ENCODE measurements at regions not wholly inside any gene's neighbourhood (a gene's known extent, or its start where the extent isn't known, plus 50 kb on each side); places are given as distances from the start of the nearest gene placed in this dataset.

DNA sequence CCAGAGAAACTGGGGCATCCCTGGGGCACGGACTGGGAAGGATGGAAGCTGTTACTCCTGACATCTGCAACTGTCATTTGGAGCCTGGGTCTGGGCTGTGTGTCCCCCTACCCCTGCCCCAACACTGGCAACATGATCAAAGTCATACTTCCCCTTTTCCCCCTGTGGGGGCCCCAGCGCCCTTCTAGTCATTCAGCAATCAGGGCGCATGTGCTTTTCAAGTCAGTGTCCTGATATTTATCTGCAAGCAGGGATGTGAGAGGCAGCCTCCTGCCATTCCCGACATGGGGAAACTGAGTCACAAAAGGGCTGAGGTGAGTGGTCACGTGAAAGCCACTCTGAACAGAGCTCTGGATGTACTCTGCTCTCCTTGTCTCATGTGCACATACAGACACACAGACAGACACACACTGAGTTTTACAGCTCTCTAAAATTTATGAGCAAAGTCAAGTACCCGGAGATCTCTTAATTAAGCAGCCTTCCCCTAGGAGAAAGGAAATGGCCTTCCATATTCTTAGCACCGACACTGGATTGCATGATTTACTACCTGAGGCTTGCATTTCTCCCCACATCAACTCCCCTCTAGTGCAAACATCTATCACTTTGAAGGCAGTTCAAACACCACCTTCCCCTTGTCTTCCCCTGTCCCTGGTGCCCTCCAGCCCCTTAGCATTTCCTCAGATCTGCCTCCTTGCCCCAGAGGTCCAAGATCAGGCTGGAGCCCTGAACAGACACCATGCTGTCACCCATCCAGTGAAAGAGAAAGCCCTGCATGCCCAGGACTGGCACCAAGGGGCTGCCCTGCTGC, 170.7 kb downstream of the CDC5L start:
- no peak overlapping the region for H3K4me3 ChIP-seq (ENCODE audit: low read depth, low read length)
- in situ Hi-C loops (cut with HindIII; ENCODE audit: low sequenced_read_pairs) = no loop called here
- TF ChIP-seq, protein P1, sequence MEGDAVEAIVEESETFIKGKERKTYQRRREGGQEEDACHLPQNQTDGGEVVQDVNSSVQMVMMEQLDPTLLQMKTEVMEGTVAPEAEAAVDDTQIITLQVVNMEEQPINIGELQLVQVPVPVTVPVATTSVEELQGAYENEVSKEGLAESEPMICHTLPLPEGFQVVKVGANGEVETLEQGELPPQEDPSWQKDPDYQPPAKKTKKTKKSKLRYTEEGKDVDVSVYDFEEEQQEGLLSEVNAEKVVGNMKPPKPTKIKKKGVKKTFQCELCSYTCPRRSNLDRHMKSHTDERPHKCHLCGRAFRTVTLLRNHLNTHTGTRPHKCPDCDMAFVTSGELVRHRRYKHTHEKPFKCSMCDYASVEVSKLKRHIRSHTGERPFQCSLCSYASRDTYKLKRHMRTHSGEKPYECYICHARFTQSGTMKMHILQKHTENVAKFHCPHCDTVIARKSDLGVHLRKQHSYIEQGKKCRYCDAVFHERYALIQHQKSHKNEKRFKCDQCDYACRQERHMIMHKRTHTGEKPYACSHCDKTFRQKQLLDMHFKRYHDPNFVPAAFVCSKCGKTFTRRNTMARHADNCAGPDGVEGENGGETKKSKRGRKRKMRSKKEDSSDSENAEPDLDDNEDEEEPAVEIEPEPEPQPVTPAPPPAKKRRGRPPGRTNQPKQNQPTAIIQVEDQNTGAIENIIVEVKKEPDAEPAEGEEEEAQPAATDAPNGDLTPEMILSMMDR (IDR thresholded peaks at IDR 0.05; ENCODE audit: low read depth, low read length, missing control alignments) = no peak
- DNase-seq (ENCODE audit: low read depth) = no peak

DNA sequence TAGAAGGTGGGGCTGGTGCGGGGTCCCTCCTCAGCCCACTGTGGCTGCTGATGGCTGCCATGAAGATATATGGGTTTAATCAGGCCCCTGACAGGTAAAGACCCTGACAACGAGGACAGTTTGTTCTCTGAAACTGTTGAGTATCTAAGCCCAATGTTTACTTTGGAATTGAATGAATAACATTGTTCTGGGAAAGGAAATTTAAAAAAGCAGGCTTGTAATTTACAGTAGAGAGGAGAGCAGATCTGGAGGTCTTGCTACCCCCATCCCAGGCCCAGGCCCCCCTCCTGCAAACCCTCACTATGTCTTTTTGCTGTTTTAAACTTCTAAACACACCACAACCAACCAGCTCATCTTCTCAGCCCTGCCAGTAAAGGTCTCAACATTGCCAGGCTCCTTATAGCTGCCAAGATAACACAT, 171.3 kb downstream of the CDC5L start:
- in situ Hi-C loops (cut with HindIII; ENCODE audit: low sequenced_read_pairs) = no loop called here
- DNase-seq (ENCODE audit: low read depth) = no peak
- no peak overlapping the region for H3K4me3 ChIP-seq (ENCODE audit: low read depth, low read length)
- TF ChIP-seq, protein P1 (IDR thresholded peaks at IDR 0.05; ENCODE audit: low read depth, low read length, missing control alignments) = no peak

DNA sequence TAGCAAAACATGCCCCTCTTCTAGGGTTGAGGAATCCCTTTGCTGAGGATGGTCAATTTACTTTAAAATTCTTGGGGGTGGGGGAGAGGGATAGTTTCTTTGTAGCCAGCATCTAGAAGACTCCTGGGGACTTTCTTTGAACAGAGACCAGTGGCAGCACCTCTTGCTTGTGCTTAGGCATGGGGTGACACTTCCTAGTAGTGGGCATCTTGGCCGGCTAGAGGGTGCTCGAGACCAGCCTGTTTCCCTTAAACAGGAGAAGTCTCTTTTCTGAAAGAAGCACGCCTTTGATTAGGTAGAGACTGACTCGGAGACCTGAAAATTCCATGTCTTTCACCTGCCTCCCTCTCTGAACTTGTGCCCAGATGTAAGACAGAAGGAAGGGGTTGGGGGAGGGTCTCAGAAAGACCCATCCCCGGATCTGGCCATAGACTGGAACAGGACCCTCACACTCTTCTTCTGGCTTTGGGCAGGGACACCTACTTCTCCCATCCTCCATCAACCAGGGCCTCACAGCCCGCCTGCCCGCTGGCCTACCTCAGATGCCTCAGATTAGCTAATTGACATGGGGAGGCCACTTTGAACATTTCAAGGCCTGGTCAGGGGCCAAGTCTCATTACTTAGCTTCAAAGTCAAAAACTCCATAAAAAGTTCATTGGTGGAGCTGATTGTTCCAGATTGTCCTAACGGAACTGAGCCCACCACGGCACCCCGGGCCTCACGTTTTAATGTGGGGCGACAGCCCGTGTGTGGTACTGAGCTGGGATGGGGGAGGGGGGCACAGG, 172.2 kb downstream of the CDC5L start:
- in situ Hi-C loops (cut with HindIII; ENCODE audit: low sequenced_read_pairs) = no loop called here
- TF ChIP-seq, protein P1 (IDR thresholded peaks at IDR 0.05; ENCODE audit: low read depth, low read length, missing control alignments) = peak; percentile 15
- H3K4me3 ChIP-seq (ENCODE audit: low read depth, low read length) = no peak overlapping the region
- DNase-seq (ENCODE audit: low read depth) = no peak

GRCh38 chr6:44560458-44561059, 173.1 kb downstream of the CDC5L start:
- TF ChIP-seq, protein P1 (IDR thresholded peaks at IDR 0.05; ENCODE audit: low read depth, low read length, missing control alignments) = no peak
- DNase-seq (ENCODE audit: low read depth) = no peak
- no peak overlapping the region for H3K4me3 ChIP-seq (ENCODE audit: low read depth, low read length)
- in situ Hi-C loops (cut with HindIII; ENCODE audit: low sequenced_read_pairs) = no loop called here

DNA sequence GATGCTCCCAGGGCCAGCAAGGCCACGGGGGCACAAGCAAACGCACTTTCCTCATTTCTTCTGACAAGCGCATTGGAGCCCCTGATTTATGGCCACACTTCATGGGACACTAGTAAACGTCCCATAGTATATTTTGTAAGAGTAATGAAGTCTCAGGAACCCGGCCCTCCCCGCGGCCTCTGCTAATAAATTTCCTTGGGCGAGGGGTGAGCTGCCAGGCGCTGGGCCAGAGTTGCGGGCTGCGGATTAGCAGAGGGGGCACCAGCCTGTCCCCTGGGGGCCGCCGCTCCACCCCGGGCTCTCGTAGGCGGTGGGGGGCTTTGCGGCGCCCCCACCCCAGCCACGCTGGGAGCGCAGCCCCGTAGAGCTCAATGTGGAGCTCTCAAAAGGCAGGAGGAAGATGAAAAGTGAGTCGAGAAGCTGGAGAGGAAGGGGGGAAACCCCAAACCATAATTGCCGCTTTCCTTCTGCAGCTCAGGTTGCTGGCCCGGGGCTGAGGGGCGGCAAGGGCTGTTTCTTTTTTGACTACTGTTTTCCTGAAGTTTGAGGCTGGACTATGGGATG, 173.6 kb downstream of the CDC5L start:
- H3K4me3 ChIP-seq (ENCODE audit: low read depth, low read length) = no peak overlapping the region
- in situ Hi-C loops (cut with HindIII; ENCODE audit: low sequenced_read_pairs) = no loop called here
- no peak for DNase-seq (ENCODE audit: low read depth)
- TF ChIP-seq, protein P1 (IDR thresholded peaks at IDR 0.05; ENCODE audit: low read depth, low read length, missing control alignments) = no peak
